Esophagus muscularis mucosa (tissue), 4 donors: ENCODE measurements at regions not wholly inside any gene's neighbourhood (a gene's known extent, or its start where the extent isn't known, plus 50 kb on each side); places are given as distances from the start of the nearest gene placed in this dataset.

Source experiments
- DNase-seq: peaks from one replicate; pipeline ENCODE4 v3.0.0-alpha.2; 2017; ENCODE audit errors: extremely low spot score
- H3K27ac ChIP-seq, 4 donors: fragments of 200-600 bp; sonication (generic); replicated peaks in 1 of 4; 1 replicate in 3 of 4; 2 replicates in 1 of 4; pipeline ENCODE4 v1.5.1; 2016 to 2019; ENCODE audit warnings: mild to moderate bottlenecking in 1 of 4
- H3K27me3 ChIP-seq, 4 donors: fragments of 200-600 bp; sonication (generic); one replicate each; pipeline versions ENCODE4 v1.5.1 to v1.6.0; 2016 to 2019
- H3K36me3 ChIP-seq, 4 donors: fragments of 200-600 bp; sonication (generic); one replicate each; pipeline ENCODE4 v1.5.1; 2016 to 2019
- H3K4me1 ChIP-seq, 4 donors: fragments of 200-600 bp; sonication (generic); one replicate each; pipeline ENCODE4 v1.5.1; 2016 to 2019
- H3K4me3 ChIP-seq, 4 donors: fragments of 200-600 bp; sonication (generic); 1 replicate in 2 of 4; 2 replicates in 2 of 4; pipeline ENCODE4 v1.5.1; 2016 to 2019; ENCODE audit warnings: mild to moderate bottlenecking in 4 of 4, moderate library complexity in 1 of 4
- H3K9me3 ChIP-seq, 4 donors: fragments of 200-600 bp; sonication (generic); 1 replicate in 3 of 4; 2 replicates in 1 of 4; pipeline ENCODE4 v1.5.1; 2016 to 2019
- EP300 ChIP-seq: sonication (generic); formaldehyde crosslinking; IDR thresholded peaks from one replicate; pipeline ENCODE4 v1.6.1; 2017; ENCODE audit warnings: antibody characterized with exemption
- POLR2A ChIP-seq: fragments of 450-650 bp; IDR thresholded peaks from one replicate; pipeline ENCODE4 v1.6.1; 2017; ENCODE audit warnings: antibody characterized with exemption, moderate library complexity, mild to moderate bottlenecking, low read depth
- POLR2AphosphoS5 ChIP-seq, 2 donors: sonication (generic); formaldehyde crosslinking; IDR thresholded peaks; one replicate each; pipeline ENCODE4 v1.6.1; 2017; ENCODE audit warnings: antibody characterized with exemption in 2 of 2
- WGBS: methylation state at CpG from one replicate; pipeline ENCODE4 v1.1.5; 2018; 5-methylcytosine and 5-hydroxymethylcytosine counted together
- intact Hi-C: fragments of 100-400 bp; cut with DNase I; formaldehyde crosslinking; loops from one replicate; pipeline ENCODE4 v1.15.1; 2023
- TF ChIP-seq, protein P1 (sequence below), 3 experiments: fragments of 200-600 bp in 2 of 3; fragments of 450-650 bp in 1 of 3; sonication (generic) in 2 of 3; IDR thresholded peaks; one replicate each; pipeline ENCODE4 v1.5.1; 2017 to 2019; ENCODE audit warnings: antibody characterized with exemption in 3 of 3, mild to moderate bottlenecking in 2 of 3, moderate library complexity in 1 of 3

DNA sequence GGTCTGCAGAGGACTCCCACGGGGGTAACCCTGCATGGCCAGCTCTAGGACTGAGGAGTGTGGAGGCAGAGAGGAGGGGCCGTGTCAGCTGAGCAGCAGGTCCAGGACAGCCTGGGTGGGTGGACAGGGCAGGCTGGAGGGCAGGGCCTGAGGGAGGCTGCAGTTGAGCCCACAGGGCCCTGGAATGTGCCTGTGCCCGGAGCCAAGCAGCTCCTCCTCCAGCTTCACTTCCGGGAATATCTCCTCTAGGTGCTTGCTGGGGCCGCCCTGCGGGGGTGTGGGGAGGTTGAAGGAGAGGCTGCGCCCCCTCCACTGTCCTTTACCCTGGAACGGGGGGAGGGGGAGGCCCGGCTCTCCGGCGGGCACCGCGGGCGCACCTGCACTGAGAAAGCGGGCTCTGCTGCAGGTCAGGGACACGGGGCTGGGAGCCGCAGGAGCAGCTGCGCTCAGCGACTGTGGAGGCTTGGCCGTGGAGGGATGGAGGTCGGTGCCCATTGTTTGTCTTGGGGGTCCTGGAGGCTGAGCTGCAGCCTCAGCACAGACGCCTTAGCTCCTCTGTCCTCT, 1293.2 kb downstream of the BRD1 start:
- H3K9me3 ChIP-seq: no peaks in the 10 kb centered on the region
- TF ChIP-seq POLR2AphosphoS5 (IDR thresholded peaks at IDR 0.05) (no peak), POLR2A (no peak), EP300 (no peak)
- TF ChIP-seq, protein P1, sequence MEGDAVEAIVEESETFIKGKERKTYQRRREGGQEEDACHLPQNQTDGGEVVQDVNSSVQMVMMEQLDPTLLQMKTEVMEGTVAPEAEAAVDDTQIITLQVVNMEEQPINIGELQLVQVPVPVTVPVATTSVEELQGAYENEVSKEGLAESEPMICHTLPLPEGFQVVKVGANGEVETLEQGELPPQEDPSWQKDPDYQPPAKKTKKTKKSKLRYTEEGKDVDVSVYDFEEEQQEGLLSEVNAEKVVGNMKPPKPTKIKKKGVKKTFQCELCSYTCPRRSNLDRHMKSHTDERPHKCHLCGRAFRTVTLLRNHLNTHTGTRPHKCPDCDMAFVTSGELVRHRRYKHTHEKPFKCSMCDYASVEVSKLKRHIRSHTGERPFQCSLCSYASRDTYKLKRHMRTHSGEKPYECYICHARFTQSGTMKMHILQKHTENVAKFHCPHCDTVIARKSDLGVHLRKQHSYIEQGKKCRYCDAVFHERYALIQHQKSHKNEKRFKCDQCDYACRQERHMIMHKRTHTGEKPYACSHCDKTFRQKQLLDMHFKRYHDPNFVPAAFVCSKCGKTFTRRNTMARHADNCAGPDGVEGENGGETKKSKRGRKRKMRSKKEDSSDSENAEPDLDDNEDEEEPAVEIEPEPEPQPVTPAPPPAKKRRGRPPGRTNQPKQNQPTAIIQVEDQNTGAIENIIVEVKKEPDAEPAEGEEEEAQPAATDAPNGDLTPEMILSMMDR (IDR thresholded peaks at IDR 0.05): no peak
- H3K27ac ChIP-seq: no peak overlapping the region
- H3K4me1 ChIP-seq: peaks cover 0 to 4% (median 0%) of the 10 kb centered on the region in 4 donors
- no peak overlapping the region for H3K4me3 ChIP-seq
- peaks cover 0 to 76% (median 0%) of the 10 kb centered on the region in 4 donors for H3K27me3 ChIP-seq
- no peak for DNase-seq
- H3K36me3 ChIP-seq: no peaks in the 10 kb centered on the region
- intact Hi-C loops: no loop called here
- 71% methylated on average over 10 of the region's 22 CpGs for WGBS

DNA sequence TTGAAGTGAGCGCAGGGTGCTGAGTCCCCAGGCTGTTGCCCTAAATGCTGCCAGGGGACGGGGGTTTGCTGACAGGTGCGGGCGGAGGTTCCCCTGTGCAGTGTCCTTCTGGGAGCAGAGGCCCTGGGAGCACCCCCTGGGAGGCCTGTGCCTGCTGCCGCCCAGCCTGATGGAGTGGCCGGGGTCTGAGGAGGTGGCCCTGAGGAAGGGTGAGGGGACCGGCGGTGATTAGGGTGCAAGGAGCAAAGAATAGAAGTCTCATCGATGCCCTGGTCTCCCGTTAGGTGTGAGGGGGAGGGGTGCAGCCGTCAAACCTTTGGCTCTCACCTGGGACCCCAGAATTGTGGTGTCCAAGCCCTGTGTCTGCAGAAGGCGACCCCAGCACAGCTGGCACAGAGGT, 1294.7 kb downstream of the BRD1 start:
- WGBS: 90% methylated on average over 11 of the region's 12 CpGs
- H3K27ac ChIP-seq: no peak overlapping the region
- peaks cover 0 to under 1% (median 0%) of the 10 kb centered on the region in 4 donors for H3K4me1 ChIP-seq
- H3K9me3 ChIP-seq: no peaks in the 10 kb centered on the region
- no peak overlapping the region for H3K4me3 ChIP-seq
- DNase-seq: no peak
- TF ChIP-seq, protein P1 (IDR thresholded peaks at IDR 0.05): no peak
- TF ChIP-seq POLR2AphosphoS5 (IDR thresholded peaks at IDR 0.05) (no peak), EP300 (no peak), POLR2A (no peak)
- H3K36me3 ChIP-seq: no peaks in the 10 kb centered on the region
- intact Hi-C loops: no loop called here
- H3K27me3 ChIP-seq: peaks cover 0 to 75% (median 0%) of the 10 kb centered on the region in 4 donors

DNA sequence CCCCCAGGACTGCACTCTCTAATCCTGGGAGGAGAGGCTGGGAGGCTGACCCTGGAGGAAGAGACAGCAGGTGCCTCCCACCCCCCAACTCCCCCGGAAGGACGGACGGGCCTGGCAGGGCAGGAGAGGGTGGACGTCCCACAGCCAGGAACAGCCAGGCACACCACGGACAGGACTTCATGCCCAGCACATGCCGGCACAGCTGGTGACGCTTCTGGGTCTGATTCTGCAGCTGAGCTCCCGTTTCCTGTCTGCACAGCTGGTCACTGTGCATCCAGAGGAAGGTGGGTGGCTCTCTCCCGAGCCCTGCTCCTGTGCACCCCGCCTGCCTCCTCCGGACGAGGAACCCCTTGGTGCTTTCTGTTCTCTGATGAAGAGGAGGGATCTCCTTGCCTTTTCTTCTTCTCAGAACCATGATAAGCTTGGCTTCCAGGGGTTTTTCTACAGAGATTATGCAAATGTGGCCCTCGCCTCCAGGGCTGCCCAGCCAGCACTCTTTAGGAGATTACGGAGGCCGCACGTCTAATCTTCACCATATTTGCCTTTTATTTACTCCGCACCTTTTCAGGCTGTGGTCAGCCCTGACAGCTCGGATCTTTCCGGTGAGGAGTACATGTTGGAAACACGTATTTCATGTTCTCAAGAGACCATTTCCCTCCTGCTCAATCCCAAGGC, 1295.8 kb downstream of the BRD1 start:
- no peaks in the 10 kb centered on the region for H3K4me1 ChIP-seq
- intact Hi-C loops: no loop called here
- H3K9me3 ChIP-seq: no peaks in the 10 kb centered on the region
- H3K36me3 ChIP-seq: no peaks in the 10 kb centered on the region
- DNase-seq: no peak
- H3K27ac ChIP-seq: no peak overlapping the region
- no peak overlapping the region for H3K4me3 ChIP-seq
- H3K27me3 ChIP-seq: peaks cover 0 to 74% (median 0%) of the 10 kb centered on the region in 4 donors
- TF ChIP-seq POLR2A (no peak), EP300 (no peak), POLR2AphosphoS5 (IDR thresholded peaks at IDR 0.05) (no peak)
- TF ChIP-seq, protein P1 (IDR thresholded peaks at IDR 0.05): no peak
- 79% methylated on average over 15 of the region's 20 CpGs for WGBS

DNA sequence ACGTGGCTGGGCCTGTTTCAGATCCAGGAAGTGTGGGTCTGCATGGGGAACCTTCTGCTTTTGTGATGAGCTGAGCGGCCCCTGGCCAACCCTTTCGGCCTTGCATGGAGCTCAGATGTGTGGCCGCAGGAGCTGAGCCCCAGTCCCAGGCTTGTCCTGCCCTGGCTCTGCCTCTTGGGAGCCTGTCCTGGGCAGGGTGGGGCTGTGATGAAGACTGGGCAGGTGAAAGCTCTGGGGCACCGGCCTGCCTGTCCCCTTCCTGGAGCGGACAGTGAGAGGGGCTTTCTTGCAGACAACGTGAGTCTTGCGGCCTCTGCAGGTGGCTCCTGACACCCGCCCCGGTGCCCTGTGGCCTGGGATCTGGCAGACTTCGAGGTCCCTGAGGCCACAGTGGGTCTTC, 1296.6 kb downstream of the BRD1 start:
- Histone ChIP-seq H3K27me3 (peaks cover 0 to 73% (median 0%) of the 10 kb centered on the region in 4 donors), H3K9me3 (no peaks in the 10 kb centered on the region), H3K36me3 (no peaks in the 10 kb centered on the region), H3K4me1 (no peaks in the 10 kb centered on the region), H3K4me3 (no peak overlapping the region), H3K27ac (no peak overlapping the region)
- no peak for TF ChIP-seq POLR2A
- TF ChIP-seq, protein P1 (IDR thresholded peaks at IDR 0.05): no peak
- TF ChIP-seq POLR2AphosphoS5 (IDR thresholded peaks at IDR 0.05): no peak
- TF ChIP-seq EP300: no peak
- no peak for DNase-seq
- intact Hi-C loops: no loop called here
- WGBS: 80% methylated on average over 1 of the region's 11 CpGs
